Posterior vena cava (tissue), 2 donors: ENCODE measurements at regions not wholly inside any gene's neighbourhood (a gene's known extent, or its start where the extent isn't known, plus 50 kb on each side); places are given as distances from the start of the nearest gene placed in this dataset.
A peak's percentile ranks its signal among the peaks of the same experiment; 100 is the strongest.

ENCODE experiments used
- DNase-seq: peaks from one replicate; pipeline ENCODE4 v3.0.0-alpha.2; 2020; ENCODE audit warnings: low spot score
- intact Hi-C, 2 donors: fragments of 100-400 bp; cut with DNase I; formaldehyde crosslinking; loops; one replicate each; pipeline versions ENCODE4 v1.14.1 to v1.14.2; 2022 to 2023
- donor health status: DM: yes; HTN: yes; CAD: no.
- donor health status: DM: yes; HTN: yes; CAD: no.

- DNase-seq = no peak
- intact Hi-C loops = no loop called here
Measured at GRCh38 chr3:16085410-16085809, 89.1 kb upstream of the GALNT15 start.

- DNase-seq = peak; percentile 85
- intact Hi-C loops = no loop called here
Measured at GRCh38 chr3:16085884-16086608, 88.4 kb upstream of the GALNT15 start.

- intact Hi-C loops = no loop called here
- DNase-seq = no peak
Measured at GRCh38 chr3:16086690-16087089, 87.8 kb upstream of the GALNT15 start.

GRCh38 chr3:16088496-16088895 lies 86.0 kb upstream of the GALNT15 start:
- DNase-seq = no peak
- intact Hi-C loops = no loop called here

- DNase-seq = no peak
- intact Hi-C loops = no loop called here
Measured at GRCh38 chr3:16089521-16089920, 85.0 kb upstream of the GALNT15 start.

GRCh38 chr3:16090024-16090423 lies 84.5 kb upstream of the GALNT15 start:
- intact Hi-C loops = no loop called here
- DNase-seq = no peak

- no peak for DNase-seq
- intact Hi-C loops = no loop called here
Measured at GRCh38 chr3:16090706-16091105, 83.8 kb upstream of the GALNT15 start.

- intact Hi-C loops = no loop called here
- DNase-seq = no peak
Measured at GRCh38 chr3:16092923-16093322, 81.6 kb upstream of the GALNT15 start.

GRCh38 chr3:16101295-16102186 lies 72.9 kb upstream of the GALNT15 start:
- intact Hi-C loops = no loop called here
- no peak for DNase-seq

- DNase-seq = no peak
- intact Hi-C loops = no loop called here
Measured at GRCh38 chr3:16102187-16102561, 72.3 kb upstream of the GALNT15 start.

GRCh38 chr3:16102905-16103364 lies 71.5 kb upstream of the GALNT15 start:
- intact Hi-C loops = no loop called here
- DNase-seq = no peak

GRCh38 chr3:16103472-16103871 lies 71.0 kb upstream of the GALNT15 start:
- DNase-seq = no peak
- intact Hi-C loops = no loop called here

GRCh38 chr3:16104156-16104555 lies 70.3 kb upstream of the GALNT15 start:
- intact Hi-C loops = no loop called here

GRCh38 chr3:16106050-16106449 lies 68.4 kb upstream of the GALNT15 start:
- DNase-seq = no peak
- intact Hi-C loops = no loop called here

More at GRCh38 chr3:16104156-16104555, 70.3 kb upstream of the GALNT15 start:
- DNase-seq = no peak

GRCh38 chr3:16108424-16108823 lies 66.1 kb upstream of the GALNT15 start:
- intact Hi-C loops = no loop called here

GRCh38 chr3:16109929-16110328 lies 64.6 kb upstream of the GALNT15 start:
- DNase-seq = no peak
- intact Hi-C loops = no loop called here

More at GRCh38 chr3:16108424-16108823, 66.1 kb upstream of the GALNT15 start:
- no peak for DNase-seq

- DNase-seq = no peak
- intact Hi-C loops = no loop called here
Measured at GRCh38 chr3:16112910-16113504, 61.5 kb upstream of the GALNT15 start.

- no peak for DNase-seq
- intact Hi-C loops = no loop called here
Measured at GRCh38 chr3:16113704-16114103, 60.8 kb upstream of the GALNT15 start.

- intact Hi-C loops = no loop called here
- DNase-seq = no peak
Measured at GRCh38 chr3:16114429-16114828, 60.1 kb upstream of the GALNT15 start.

GRCh38 chr3:16114930-16115329 lies 59.5 kb upstream of the GALNT15 start:
- intact Hi-C loops = no loop called here
- DNase-seq = no peak
